DOHH2 (cell line): ENCODE measurements at regions not wholly inside any gene's neighbourhood (a gene's known extent, or its start where the extent isn't known, plus 50 kb on each side); places are given as distances from the start of the nearest gene placed in this dataset.
"Not testable (repeated sequence)": the region's sequence is repeated elsewhere in the genome, so short reads cannot be mapped to it uniquely, and the experiment has no call there.

Experiments
- H3F3A ChIP-seq: fragments of 200-600 bp; sonication (generic), shearing (Covaris generic); 2 replicates; pipeline ENCODE4 v1.6.0; 2016; ENCODE audit warnings: antibody characterized with exemption, mild to moderate bottlenecking; ENCODE audit not compliant: control insufficient read depth, insufficient read depth
- H3K27ac ChIP-seq: fragments of 200-600 bp; sonication (generic); 2 replicates; pipeline ENCODE4 v1.5.1; 2014; ENCODE audit warnings: low read depth, mild to moderate bottlenecking, low read length, moderate library complexity
- H3K27me3 ChIP-seq: fragments of 200-600 bp; sonication (generic); 2 replicates; pipeline ENCODE4 v1.6.1; 2014; ENCODE audit warnings: mild to moderate bottlenecking, low read length, mixed read lengths; ENCODE audit not compliant: control insufficient read depth
- H3K36me3 ChIP-seq: fragments of 200-600 bp; sonication (generic); 2 replicates; pipeline ENCODE4 v1.6.1; 2014; ENCODE audit warnings: mild to moderate bottlenecking, low read length, moderate library complexity, mixed read lengths; ENCODE audit not compliant: control insufficient read depth
- H3K4me1 ChIP-seq: fragments of 200-600 bp; sonication (generic); 2 replicates; pipeline ENCODE4 v1.6.1; 2014; ENCODE audit warnings: mild to moderate bottlenecking, low read length, mixed read lengths; ENCODE audit not compliant: control insufficient read depth
- H3K4me2 ChIP-seq: fragments of 200-600 bp; sonication (generic); 2 replicates; pipeline ENCODE4 v1.6.0; 2014; ENCODE audit warnings: mild to moderate bottlenecking, low read length, moderate library complexity
- H3K4me3 ChIP-seq: fragments of 200-600 bp; sonication (generic); 2 replicates; pipeline ENCODE4 v1.5.1; 2014; ENCODE audit warnings: mild to moderate bottlenecking, low read length, mixed read lengths
- H3K79me2 ChIP-seq: fragments of 200-600 bp; sonication (generic); 2 replicates; pipeline ENCODE4 v1.6.1; 2014; ENCODE audit warnings: mild to moderate bottlenecking, low read length, mixed read lengths; ENCODE audit not compliant: control insufficient read depth
- H3K9me2 ChIP-seq: fragments of 200-600 bp; sonication (generic); replicated peaks from 2 replicates; pipeline ENCODE4 v1.6.1; 2014; ENCODE audit warnings: mild to moderate bottlenecking, low read length, mixed read lengths; ENCODE audit not compliant: control insufficient read depth
- H3K9me3 ChIP-seq: fragments of 200-600 bp; sonication (generic); 2 replicates; pipeline ENCODE4 v1.6.1; 2014; ENCODE audit warnings: antibody characterized with exemption, low read length, mixed read lengths; ENCODE audit not compliant: control insufficient read depth, insufficient read depth
- H4K20me1 ChIP-seq: fragments of 200-600 bp; sonication (generic); 2 replicates; pipeline ENCODE4 v1.6.0; 2014; ENCODE audit warnings: low read depth, mild to moderate bottlenecking, antibody characterized with exemption, low read length, moderate library complexity; ENCODE audit not compliant: control insufficient read depth, insufficient read depth
- CTCF ChIP-seq: fragments of 200-600 bp; sonication (generic); IDR thresholded peaks from one replicate; pipeline ENCODE4 v1.5.1; 2014; ENCODE audit warnings: antibody characterized with exemption, mild to moderate bottlenecking, low read depth, low read length; ENCODE audit not compliant: poor library complexity, severe bottlenecking
- EZH2phosphoT487 ChIP-seq: fragments of 200-600 bp; sonication (generic); IDR thresholded peaks from 2 replicates; pipeline ENCODE4 v1.6.1; 2017; ENCODE audit warnings: borderline replicate concordance, mild to moderate bottlenecking, antibody characterized with exemption, low read length, moderate library complexity, mixed read lengths

- TF ChIP-seq CTCF (no peak), EZH2phosphoT487 (no peak)
- Histone ChIP-seq H4K20me1 (no peaks in the 10 kb centered on the region), H3K4me1 (no peaks in the 10 kb centered on the region)
These were observed 97.4 kb upstream of the LRPAP1 start for GRCh38 chr4:3629665-3630064.

GRCh38 chr4:3629176-3629575, 97.0 kb upstream of the LRPAP1 start:
- H3K4me2 ChIP-seq, H3K36me3 ChIP-seq, H3K9me3 ChIP-seq, H3K27me3 ChIP-seq, H3K4me1 ChIP-seq, H3K79me2 ChIP-seq, H4K20me1 ChIP-seq, H3K4me3 ChIP-seq, H3K27ac ChIP-seq, H3F3A ChIP-seq, H3K9me2 ChIP-seq: not testable (repeated sequence)

More at GRCh38 chr4:3629665-3630064, 97.4 kb upstream of the LRPAP1 start:
- Histone ChIP-seq H3K4me3 (no peak overlapping the region), H3K27ac (no peak overlapping the region), H3K27me3 (peaks cover 4% of the 10 kb centered on the region), H3K79me2 (no peaks in the 10 kb centered on the region), H3F3A (no peaks in the 10 kb centered on the region), H3K9me3 (no peaks in the 10 kb centered on the region), H3K9me2 (no peaks in the 10 kb centered on the region), H3K4me2 (no peak overlapping the region), H3K36me3 (no peaks in the 10 kb centered on the region)

- no peaks in the 10 kb centered on the region for H3K9me2 ChIP-seq
These were observed 96.6 kb upstream of the LRPAP1 start for GRCh38 chr4:3628868-3629175.

GRCh38 chr4:3627967-3628867, 96.0 kb upstream of the LRPAP1 start:
- not testable (repeated sequence) for H3K36me3 ChIP-seq, H3K79me2 ChIP-seq, H4K20me1 ChIP-seq, H3K27me3 ChIP-seq, H3K4me1 ChIP-seq, H3K4me2 ChIP-seq, H3F3A ChIP-seq, H3K9me3 ChIP-seq, H3K9me2 ChIP-seq, H3K27ac ChIP-seq, H3K4me3 ChIP-seq

More at GRCh38 chr4:3628868-3629175, 96.6 kb upstream of the LRPAP1 start:
- Histone ChIP-seq H3K4me3 (no peak overlapping the region), H3K27ac (no peak overlapping the region), H3K27me3 (peaks cover 4% of the 10 kb centered on the region), H3K4me2 (no peak overlapping the region), H3K4me1 (no peaks in the 10 kb centered on the region), H3K9me3 (no peaks in the 10 kb centered on the region), H4K20me1 (no peaks in the 10 kb centered on the region), H3K36me3 (no peaks in the 10 kb centered on the region), H3K79me2 (no peaks in the 10 kb centered on the region), H3F3A (no peaks in the 10 kb centered on the region)
- no peak for TF ChIP-seq EZH2phosphoT487
- no peak for TF ChIP-seq CTCF

GRCh38 chr4:3627456-3627855, 95.2 kb upstream of the LRPAP1 start:
- not testable (repeated sequence) for H3K79me2 ChIP-seq

GRCh38 chr4:3626131-3626884, 94.1 kb upstream of the LRPAP1 start:
- not testable (repeated sequence) for H3K79me2 ChIP-seq, H3K4me1 ChIP-seq, H3F3A ChIP-seq, H3K9me2 ChIP-seq, H3K4me3 ChIP-seq, H3K4me2 ChIP-seq, H3K27me3 ChIP-seq, H3K36me3 ChIP-seq, H4K20me1 ChIP-seq, H3K27ac ChIP-seq, H3K9me3 ChIP-seq

More at GRCh38 chr4:3627456-3627855, 95.2 kb upstream of the LRPAP1 start:
- H3K9me3 ChIP-seq, H3F3A ChIP-seq, H3K4me3 ChIP-seq, H3K36me3 ChIP-seq, H3K9me2 ChIP-seq, H3K4me1 ChIP-seq, H3K27me3 ChIP-seq, H3K27ac ChIP-seq, H3K4me2 ChIP-seq, H4K20me1 ChIP-seq: not testable (repeated sequence)
